ENCODE measurements at regions not wholly inside any gene's neighbourhood (a gene's known extent, or its start where the extent isn't known, plus 50 kb on each side); places are given as distances from the start of the nearest gene placed in this dataset.

GRCh38 chr6:67897998-67898607, 737.0 kb upstream of the ADGRB3 start:
- Histone ChIP-seq H3K27ac (no peak overlapping the region), H3K4me1 (no peaks in the 10 kb centered on the region), H3K9me3 (no peaks in the 10 kb centered on the region), H3K4me3 (no peak overlapping the region), H3K4me2 (no peak overlapping the region)
- ATAC-seq (no peak), FAIRE-seq (no peak), DNase-seq (ENCODE audit: low read depth in 1 of 2, low spot score in 1 of 2) (no peak)
- TF ChIP-seq CBX2 (IDR thresholded peaks at IDR 0.05; ENCODE audit: borderline replicate concordance, low read depth) (no peak), REST (IDR thresholded peaks at IDR 0.05) (no peak), HOXA7 (CRISPR knock-in tag; IDR thresholded peaks at IDR 0.05) (no peak), EHMT2 (IDR thresholded peaks at IDR 0.05; ENCODE audit: low read depth) (no peak), ESRRA (IDR thresholded peaks at IDR 0.05; ENCODE audit: borderline replicate concordance, low read length) (no peak)
- ChIA-PET POLR2A (no interaction called here), CTCF (no interaction called here)
- WGBS (ENCODE audit: missing lambda C conversion rate): 40% methylated on average over 7 of the region's 7 CpGs

- CTCF ChIA-PET: no interaction called here
- WGBS (ENCODE audit: missing lambda C conversion rate): 5% methylated on average over 1 of the region's 1 CpG
- ATAC-seq (no peak), DNase-seq (ENCODE audit: low read depth in 1 of 2, low spot score in 1 of 2) (no peak), FAIRE-seq (no peak)
- H3K27ac ChIP-seq: no peak overlapping the region
- no peaks in the 10 kb centered on the region for H3K9me3 ChIP-seq
- no peak overlapping the region for H3K4me2 ChIP-seq
- TF ChIP-seq JUNB (IDR thresholded peaks at IDR 0.05) (no peak), ZSCAN20 (CRISPR knock-in tag; IDR thresholded peaks at IDR 0.05) (no peak), RAD21 (conservative IDR thresholded peaks at IDR 0.05 in 1 of 2, IDR thresholded peaks at IDR 0.05 in 1 of 2) (no peak), BCL3 (IDR thresholded peaks at IDR 0.05) (no peak), USF2 (IDR thresholded peaks at IDR 0.05) (no peak), ZC3H11A (IDR thresholded peaks at IDR 0.05) (no peak), TP53 (CRISPR knock-in tag; IDR thresholded peaks at IDR 0.05) (no peak), NFE2L2 (conservative IDR thresholded peaks at IDR 0.05; ENCODE audit: low read length) (no peak), NPAS2 (CRISPR knock-in tag; IDR thresholded peaks at IDR 0.05; ENCODE audit: borderline replicate concordance) (no peak), HOXB13 (CRISPR knock-in tag; IDR thresholded peaks at IDR 0.05; ENCODE audit: low read depth) (no peak)
- POLR2A ChIA-PET: no interaction called here
- no peak overlapping the region for H3K4me3 ChIP-seq
- no peaks in the 10 kb centered on the region for H3K4me1 ChIP-seq
Measured at GRCh38 chr6:67896476-67896875, 738.6 kb upstream of the ADGRB3 start.

- CTCF ChIA-PET: no interaction called here
- no peak overlapping the region for H3K4me2 ChIP-seq
- no peak for DNase-seq (ENCODE audit: low read depth in 1 of 2, low spot score in 1 of 2)
- POLR2A ChIA-PET: no interaction called here
- no peak overlapping the region for H3K27ac ChIP-seq
- H3K9me3 ChIP-seq: no peaks in the 10 kb centered on the region
- no peak for ATAC-seq
- no peak for FAIRE-seq
- no peaks in the 10 kb centered on the region for H3K4me1 ChIP-seq
- no peak overlapping the region for H3K4me3 ChIP-seq
- WGBS (ENCODE audit: missing lambda C conversion rate): 66% methylated on average over 2 of the region's 2 CpGs
- TF ChIP-seq RAD21 (conservative IDR thresholded peaks at IDR 0.05 in 1 of 2, IDR thresholded peaks at IDR 0.05 in 1 of 2): no peak
- no peak for TF ChIP-seq HDAC2 (IDR thresholded peaks at IDR 0.05)
- TF ChIP-seq FOSL2 (IDR thresholded peaks at IDR 0.05): no peak
- no peak for TF ChIP-seq FOSL2 (CRISPR knock-in tag; IDR thresholded peaks at IDR 0.05)
Measured at GRCh38 chr6:67889682-67889995, 745.4 kb upstream of the ADGRB3 start.

All from A549 (cell line).